Heart right ventricle (tissue), 16 donors: ENCODE measurements at regions not wholly inside any gene's neighbourhood (a gene's known extent, or its start where the extent isn't known, plus 50 kb on each side); places are given as distances from the start of the nearest gene placed in this dataset.

ENCODE experiments used
- ATAC-seq, 8 donors: fragments of 200-7000 bp; cut with Tn5 transposase; one replicate each; pipeline ENCODE4 v1.9.1; 2020; ENCODE audit warnings: mild to moderate bottlenecking in 8 of 8, moderate library complexity in 8 of 8, moderate number of reproducible peaks in 1 of 8
- DNase-seq, 2 donors: peaks; one replicate each; pipeline ENCODE4 v3.0.0-alpha.2; 2020
- H3K27ac ChIP-seq, 10 donors: fragments of 200-600 bp; sonication (generic) in 2 of 10; one replicate each; pipeline versions ENCODE4 v1.5.0 to v1.8.0; 2020 to 2022; ENCODE audit warnings: mild to moderate bottlenecking in 3 of 10
- H3K27me3 ChIP-seq, 7 donors: fragments of 200-600 bp; one replicate each; pipeline ENCODE4 v1.8.0; 2021 to 2022; ENCODE audit warnings: mild to moderate bottlenecking in 2 of 7
- H3K36me3 ChIP-seq, 9 donors: fragments of 200-600 bp; sonication (generic) in 1 of 9; one replicate each; pipeline versions ENCODE4 v1.5.0 to v1.8.0; 2020 to 2022; ENCODE audit warnings: mild to moderate bottlenecking in 2 of 9
- H3K4me1 ChIP-seq, 9 donors: fragments of 200-600 bp; sonication (generic) in 1 of 9; one replicate each; pipeline versions ENCODE4 v1.5.0 to v1.8.0; 2020 to 2022; ENCODE audit warnings: mild to moderate bottlenecking in 4 of 9
- H3K4me3 ChIP-seq, 10 donors: fragments of 200-600 bp; sonication (generic) in 2 of 10; one replicate each; pipeline versions ENCODE4 v1.5.0 to v1.8.0; 2020 to 2022; ENCODE audit warnings: mild to moderate bottlenecking in 7 of 10, moderate library complexity in 2 of 10
- H3K9me3 ChIP-seq, 11 donors: fragments of 200-600 bp in 10 of 11; sonication (generic) in 2 of 11; one replicate each; pipeline versions ENCODE4 v1.5.0 to v1.8.0; 2013 to 2022; ENCODE audit warnings: mild to moderate bottlenecking in 2 of 11, control low read depth in 1 of 11, moderate library complexity in 1 of 11
- CTCF ChIP-seq, 9 donors: fragments of 200-600 bp; sonication (generic) in 2 of 9; IDR thresholded peaks; one replicate each; pipeline versions ENCODE4 v1.5.0 to v1.8.0; 2021 to 2022; ENCODE audit warnings: antibody characterized with exemption in 9 of 9, mild to moderate bottlenecking in 5 of 9, moderate library complexity in 1 of 9
- WGBS, 2 donors: extraction: QIAGEN DNeasy Blood & Tissue Kit; methylation state at CpG; one replicate each; pipeline ENCODE4 v1.1.7; 2013; ENCODE audit warnings: inconsistent platforms in 1 of 2; 5-methylcytosine and 5-hydroxymethylcytosine counted together
- intact Hi-C, 10 donors: fragments of 100-400 bp; cut with DNase I; formaldehyde crosslinking; loops; one replicate each; pipeline versions ENCODE4 v1.11.1 to v1.14.2; 2022
- donor health status: Arrhythmogenic right ventricular cardiomyopathy.
- donor health status: ischemic (EF 13 %, LVEDD 7.1; RV severe dilation, severe dysfunction).
- donor health status: healthy with polysubstance abuse.
- donor health status: DM: no; HTN: yes; CAD: no.
- donor health status: DM: no; HTN: no; CAD: no.
- donor health status: ischemic (EF 25% LVEDD 6.9; RV normal size, moderate dysfunction).
- donor health status: ischemic (EF 25% LVEDD 5.7; RV mildly dilated, moderate dysfunction).
- donor health status: healthy.
- donor health status: DM: yes; HTN: yes; CAD: no.
- donor health status: Ischemic cardiomyopathy.
- donor health status: ischemic (EF 35%, LVEDD 5.7; RV mildly dilated, moderate dysfunction).
- donor health status: nonischemic (EF 11% LVEDD 7.7; RV severe dilation, severe dysfunction).
- donor health status: DM: yes; HTN: yes; CAD: no.
- donor health status: PGD.
- donor health status: ischemic (EF 29% LVEDD 5.4; RV normal size, mild dysfunction).
- donor health status: nonischemic (EF 23%, LVEDD 6.1; RV moderate dilation, normal function).

GRCh38 chr22:34508797-34509196 is 557.2 kb upstream of the ISX start:
- peaks cover 0 to 4% (median 0%) of the 10 kb centered on the region in 11 donors for H3K9me3 ChIP-seq
- ATAC-seq (no peak), DNase-seq (no peak)
- no peaks in the 10 kb centered on the region for H3K4me1 ChIP-seq
- H3K27me3 ChIP-seq: peaks cover 0 to 13% (median 6%) of the 10 kb centered on the region in 7 donors
- WGBS, 2 donors: 57 to 64% methylated on average over 6 of the region's 6 CpGs
- no peaks in the 10 kb centered on the region for H3K36me3 ChIP-seq
- intact Hi-C loops: no loop called here
- H3K27ac ChIP-seq: no peak overlapping the region
- TF ChIP-seq CTCF (IDR thresholded peaks at IDR 0.05): no peak
- H3K4me3 ChIP-seq: no peak overlapping the region

- TF ChIP-seq CTCF (IDR thresholded peaks at IDR 0.05): no peak
- intact Hi-C loops: no loop called here
- no peak overlapping the region for H3K4me3 ChIP-seq
- no peak for DNase-seq
- H3K9me3 ChIP-seq: peaks cover 0 to 3% (median 0%) of the 10 kb centered on the region in 11 donors
- ATAC-seq: no peak
- H3K4me1 ChIP-seq: no peaks in the 10 kb centered on the region
- peaks cover 0 to 7% (median 0%) of the 10 kb centered on the region in 7 donors for H3K27me3 ChIP-seq
- WGBS, 2 donors: 85 to 90% methylated on average over 2 of the region's 2 CpGs
- H3K36me3 ChIP-seq: no peaks in the 10 kb centered on the region
- no peak overlapping the region for H3K27ac ChIP-seq
These were observed 539.3 kb upstream of the ISX start for GRCh38 chr22:34526681-34527080.

DNA sequence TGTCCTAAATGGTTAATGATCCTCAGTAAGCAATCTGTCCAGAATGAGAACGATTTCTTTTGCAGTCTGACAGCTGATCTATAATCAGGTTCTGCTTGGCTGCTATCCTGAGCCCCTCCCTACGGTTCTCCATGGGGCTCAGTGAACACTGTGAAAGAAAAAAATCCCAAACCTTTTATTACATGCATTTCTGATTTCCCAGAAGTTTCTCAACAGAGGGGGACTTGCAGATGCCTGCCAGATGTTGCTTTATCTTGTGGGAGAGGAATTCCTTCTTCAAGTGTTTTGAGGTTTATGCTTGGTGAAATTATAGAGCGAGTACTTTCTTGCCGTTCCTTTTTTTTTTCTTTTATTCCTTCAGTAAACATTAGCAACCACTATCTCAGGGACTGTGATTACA is 531.9 kb upstream of the ISX start:
- H3K9me3 ChIP-seq: peaks cover 0 to 19% (median 0%) of the 10 kb centered on the region in 11 donors
- DNase-seq: no peak
- H3K4me1 ChIP-seq: no peaks in the 10 kb centered on the region
- TF ChIP-seq CTCF (IDR thresholded peaks at IDR 0.05): no peak
- peaks cover 0 to 9% (median 0%) of the 10 kb centered on the region in 7 donors for H3K27me3 ChIP-seq
- intact Hi-C loops: no loop called here
- no peak overlapping the region for H3K27ac ChIP-seq
- WGBS, 2 donors: 28 to 40% methylated on average over 4 of the region's 4 CpGs
- ATAC-seq: no peak
- H3K36me3 ChIP-seq: no peaks in the 10 kb centered on the region
- no peak overlapping the region for H3K4me3 ChIP-seq

GRCh38 chr22:34567367-34567766 is 498.6 kb upstream of the ISX start:
- ATAC-seq (no peak), DNase-seq (no peak)
- no peaks in the 10 kb centered on the region for H3K4me1 ChIP-seq
- H3K4me3 ChIP-seq: no peak overlapping the region
- 53 to 70% methylated on average over 4 of the region's 4 CpGs for WGBS, 2 donors
- H3K9me3 ChIP-seq: no peaks in the 10 kb centered on the region
- intact Hi-C loops: no loop called here
- H3K27ac ChIP-seq: no peak overlapping the region
- peaks cover 0 to 5% (median 0%) of the 10 kb centered on the region in 7 donors for H3K27me3 ChIP-seq
- H3K36me3 ChIP-seq: no peaks in the 10 kb centered on the region
- TF ChIP-seq CTCF (IDR thresholded peaks at IDR 0.05): no peak
